Breast epithelium (tissue), 4 donors: ENCODE measurements at regions not wholly inside any gene's neighbourhood (a gene's known extent, or its start where the extent isn't known, plus 50 kb on each side); places are given as distances from the start of the nearest gene placed in this dataset.

Source experiments
- DNase-seq, 2 donors: peaks; one replicate each; pipeline ENCODE4 v3.0.0-alpha.2; 2019; ENCODE audit warnings: low spot score in 2 of 2
- H3K27ac ChIP-seq, 2 donors: fragments of 200-600 bp; sonication (generic) in 1 of 2; one replicate each; pipeline ENCODE4 v1.5.1; 2016 to 2019; ENCODE audit warnings: mild to moderate bottlenecking in 1 of 2
- H3K27me3 ChIP-seq, 2 donors: fragments of 200-600 bp; sonication (generic) in 1 of 2; one replicate each; pipeline versions ENCODE4 v1.5.1 to v1.6.0; 2017 to 2019; ENCODE audit warnings: control low read depth in 1 of 2, mild to moderate bottlenecking in 1 of 2
- H3K36me3 ChIP-seq: fragments of 200-600 bp; one replicate; pipeline ENCODE4 v1.5.1; 2019
- H3K4me1 ChIP-seq, 2 donors: fragments of 200-600 bp; sonication (generic); one replicate each; pipeline ENCODE4 v1.5.1; 2016 to 2019; ENCODE audit warnings: control low read depth in 1 of 2
- H3K4me3 ChIP-seq, 3 donors: fragments of 200-600 bp; sonication (generic); 1 replicate in 2 of 3; 2 replicates in 1 of 3; pipeline ENCODE4 v1.5.1; 2016 to 2019; ENCODE audit warnings: mild to moderate bottlenecking in 3 of 3, moderate library complexity in 2 of 3
- H3K9me3 ChIP-seq, 2 donors: fragments of 200-600 bp; sonication (generic) in 1 of 2; one replicate each; pipeline ENCODE4 v1.5.1; 2016 to 2019; ENCODE audit warnings: control low read depth in 1 of 2
- CTCF ChIP-seq, 3 donors: fragments of 450-650 bp; IDR thresholded peaks; one replicate each; pipeline ENCODE4 v1.5.1; 2016 to 2017; ENCODE audit warnings: antibody characterized with exemption in 3 of 3, mild to moderate bottlenecking in 3 of 3, moderate library complexity in 3 of 3
- POLR2A ChIP-seq: fragments of 450-650 bp; IDR thresholded peaks from one replicate; pipeline ENCODE4 v1.6.1; 2016; ENCODE audit warnings: antibody characterized with exemption, mild to moderate bottlenecking, moderate library complexity
- POLR2AphosphoS5 ChIP-seq, 3 donors: sonication (generic); formaldehyde crosslinking; IDR thresholded peaks; one replicate each; pipeline ENCODE4 v1.6.1; 2017; ENCODE audit warnings: antibody characterized with exemption in 3 of 3
- intact Hi-C: fragments of 100-400 bp; cut with DNase I; formaldehyde crosslinking; loops from one replicate; pipeline ENCODE4 v1.15.1; 2023; ENCODE audit warnings: low total_unique reads

GRCh38 chr6:134678436-134678889 is 271.4 kb downstream of the ALDH8A1 start:
- no peak overlapping the region for H3K27ac ChIP-seq
- H3K36me3 ChIP-seq, result no peaks in the 10 kb centered on the region

GRCh38 chr6:134676307-134677281 is 273.3 kb downstream of the ALDH8A1 start:
- no peak overlapping the region for H3K27ac ChIP-seq
- H3K4me1 ChIP-seq, result no peaks in the 10 kb centered on the region
- DNase-seq, result no peak
- no peaks in the 10 kb centered on the region for H3K36me3 ChIP-seq
- H3K27me3 ChIP-seq, result no peaks in the 10 kb centered on the region
- no peak overlapping the region for H3K4me3 ChIP-seq
- no peaks in the 10 kb centered on the region for H3K9me3 ChIP-seq
- TF ChIP-seq POLR2A (no peak), POLR2AphosphoS5 (IDR thresholded peaks at IDR 0.05) (no peak), CTCF (IDR thresholded peaks at IDR 0.05) (no peak)
- intact Hi-C loops, result no loop called here

More at GRCh38 chr6:134678436-134678889, 271.4 kb downstream of the ALDH8A1 start:
- Histone ChIP-seq H3K27me3 (no peaks in the 10 kb centered on the region), H3K4me1 (no peaks in the 10 kb centered on the region), H3K4me3 (no peak overlapping the region), H3K9me3 (no peaks in the 10 kb centered on the region)
- TF ChIP-seq POLR2AphosphoS5 (IDR thresholded peaks at IDR 0.05), result no peak
- no peak for TF ChIP-seq CTCF (IDR thresholded peaks at IDR 0.05)
- TF ChIP-seq POLR2A, result no peak
- intact Hi-C loops, result no loop called here
- DNase-seq, result no peak

GRCh38 chr6:134675110-134676054 is 274.5 kb downstream of the ALDH8A1 start:
- Histone ChIP-seq H3K27me3 (no peaks in the 10 kb centered on the region), H3K4me3 (no peak overlapping the region), H3K9me3 (no peaks in the 10 kb centered on the region), H3K27ac (no peak overlapping the region), H3K36me3 (no peaks in the 10 kb centered on the region), H3K4me1 (no peaks in the 10 kb centered on the region)
- intact Hi-C loops, result no loop called here
- TF ChIP-seq POLR2AphosphoS5 (IDR thresholded peaks at IDR 0.05), result no peak
- TF ChIP-seq POLR2A, result no peak
- TF ChIP-seq CTCF (IDR thresholded peaks at IDR 0.05), result no peak
- no peak for DNase-seq

GRCh38 chr6:134674562-134674961 is 275.3 kb downstream of the ALDH8A1 start:
- Histone ChIP-seq H3K36me3 (no peaks in the 10 kb centered on the region), H3K4me1 (no peaks in the 10 kb centered on the region), H3K27me3 (no peaks in the 10 kb centered on the region), H3K4me3 (no peak overlapping the region), H3K9me3 (no peaks in the 10 kb centered on the region), H3K27ac (no peak overlapping the region)
- TF ChIP-seq POLR2A (no peak), POLR2AphosphoS5 (IDR thresholded peaks at IDR 0.05) (no peak), CTCF (IDR thresholded peaks at IDR 0.05) (no peak)
- intact Hi-C loops, result no loop called here
- no peak for DNase-seq
